ENCODE measurements at regions not wholly inside any gene's neighbourhood (a gene's known extent, or its start where the extent isn't known, plus 50 kb on each side); places are given as distances from the start of the nearest gene placed in this dataset.

GRCh38 chr16:86306811-86307513, 203.4 kb upstream of the FOXF1 start:
- no peak for DNase-seq

- DNase-seq = no peak
Observed at GRCh38 chr16:86307514-86307903, 202.8 kb upstream of the FOXF1 start.

- DNase-seq = no peak
Observed at GRCh38 chr16:86308514-86308913, 201.8 kb upstream of the FOXF1 start.

GRCh38 chr16:86313631-86314030, 196.7 kb upstream of the FOXF1 start:
- no peak for DNase-seq

GRCh38 chr16:86314402-86315025, 195.8 kb upstream of the FOXF1 start:
- DNase-seq = no peak

- no peak for DNase-seq
Observed at GRCh38 chr16:86316967-86317812, 193.1 kb upstream of the FOXF1 start.

GRCh38 chr16:86317813-86318650, 192.3 kb upstream of the FOXF1 start:
- DNase-seq = no peak

- DNase-seq = no peak
Observed at GRCh38 chr16:86319585-86320236, 190.6 kb upstream of the FOXF1 start.

- no peak for DNase-seq
Observed at GRCh38 chr16:86320237-86320595, 190.1 kb upstream of the FOXF1 start.

GRCh38 chr16:86321491-86321890, 188.8 kb upstream of the FOXF1 start:
- DNase-seq = no peak

- no peak for DNase-seq
Observed at GRCh38 chr16:86322283-86322682, 188.0 kb upstream of the FOXF1 start.

- DNase-seq = no peak
Observed at GRCh38 chr16:86322806-86323205, 187.5 kb upstream of the FOXF1 start.

GRCh38 chr16:86324320-86324719, 186.0 kb upstream of the FOXF1 start:
- no peak for DNase-seq

- no peak for DNase-seq
Observed at GRCh38 chr16:86325360-86325759, 185.0 kb upstream of the FOXF1 start.

- DNase-seq = no peak
Observed at GRCh38 chr16:86325895-86326294, 184.4 kb upstream of the FOXF1 start.

- DNase-seq = no peak
Observed at GRCh38 chr16:86327321-86327720, 183.0 kb upstream of the FOXF1 start.

- DNase-seq = no peak
Observed at GRCh38 chr16:86330906-86331305, 179.4 kb upstream of the FOXF1 start.

- no peak for DNase-seq
Observed at GRCh38 chr16:86334079-86334635, 176.2 kb upstream of the FOXF1 start.

- DNase-seq = no peak
Observed at GRCh38 chr16:86335266-86336172, 174.8 kb upstream of the FOXF1 start.

GRCh38 chr16:86337138-86337537, 173.2 kb upstream of the FOXF1 start:
- DNase-seq = no peak

Measured in NCI-H510A treated with DMSO at 0.1 percent for 48 hours (cell line).